Sigmoid colon (tissue), 4 donors: ENCODE measurements at regions not wholly inside any gene's neighbourhood (a gene's known extent, or its start where the extent isn't known, plus 50 kb on each side); places are given as distances from the start of the nearest gene placed in this dataset.

ENCODE experiments used
- EP300 ChIP-seq, 4 donors: sonication (generic); formaldehyde crosslinking; IDR thresholded peaks; one replicate each; pipeline ENCODE4 v1.6.1; 2017; ENCODE audit warnings: antibody characterized with exemption in 4 of 4
- POLR2A ChIP-seq, 2 donors: fragments of 450-650 bp; IDR thresholded peaks; one replicate each; pipeline ENCODE4 v1.6.1; 2016; ENCODE audit warnings: antibody characterized with exemption in 2 of 2, mild to moderate bottlenecking in 2 of 2, moderate library complexity in 2 of 2
- POLR2AphosphoS5 ChIP-seq, 4 donors: sonication (generic); formaldehyde crosslinking; IDR thresholded peaks; one replicate each; pipeline ENCODE4 v1.6.1; 2017; ENCODE audit warnings: antibody characterized with exemption in 4 of 4
- TF ChIP-seq, protein P1 (sequence below), 4 experiments: fragments of 450-650 bp in 3 of 4; fragments of 200-600 bp in 1 of 4; IDR thresholded peaks; one replicate each; pipeline ENCODE4 v1.5.1; 2016 to 2019; ENCODE audit warnings: antibody characterized with exemption in 4 of 4, mild to moderate bottlenecking in 3 of 4, moderate library complexity in 2 of 4

DNA sequence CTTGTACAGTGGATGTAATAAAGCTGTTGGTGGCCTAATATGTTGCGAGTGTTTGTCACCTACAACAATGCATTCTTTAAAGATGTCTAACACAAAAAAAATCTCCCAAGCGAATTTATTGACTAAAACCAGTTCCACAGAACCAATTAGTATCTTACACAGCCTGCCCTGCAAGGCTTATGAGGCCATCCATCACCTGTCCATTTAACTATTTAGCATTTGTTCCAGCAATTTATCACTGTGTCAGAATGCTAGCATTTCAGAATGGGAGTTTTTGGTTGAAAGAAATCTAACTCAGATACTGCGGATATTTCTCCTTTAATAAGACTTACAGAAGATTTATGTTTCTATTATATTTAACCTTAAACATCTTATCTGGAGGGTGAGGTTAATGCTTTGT is 831.1 kb upstream of the PRMT6 start:
- TF ChIP-seq POLR2AphosphoS5 (IDR thresholded peaks at IDR 0.05) (no peak), EP300 (IDR thresholded peaks at IDR 0.05) (no peak), POLR2A (IDR thresholded peaks at IDR 0.05) (no peak)
- TF ChIP-seq, protein P1, sequence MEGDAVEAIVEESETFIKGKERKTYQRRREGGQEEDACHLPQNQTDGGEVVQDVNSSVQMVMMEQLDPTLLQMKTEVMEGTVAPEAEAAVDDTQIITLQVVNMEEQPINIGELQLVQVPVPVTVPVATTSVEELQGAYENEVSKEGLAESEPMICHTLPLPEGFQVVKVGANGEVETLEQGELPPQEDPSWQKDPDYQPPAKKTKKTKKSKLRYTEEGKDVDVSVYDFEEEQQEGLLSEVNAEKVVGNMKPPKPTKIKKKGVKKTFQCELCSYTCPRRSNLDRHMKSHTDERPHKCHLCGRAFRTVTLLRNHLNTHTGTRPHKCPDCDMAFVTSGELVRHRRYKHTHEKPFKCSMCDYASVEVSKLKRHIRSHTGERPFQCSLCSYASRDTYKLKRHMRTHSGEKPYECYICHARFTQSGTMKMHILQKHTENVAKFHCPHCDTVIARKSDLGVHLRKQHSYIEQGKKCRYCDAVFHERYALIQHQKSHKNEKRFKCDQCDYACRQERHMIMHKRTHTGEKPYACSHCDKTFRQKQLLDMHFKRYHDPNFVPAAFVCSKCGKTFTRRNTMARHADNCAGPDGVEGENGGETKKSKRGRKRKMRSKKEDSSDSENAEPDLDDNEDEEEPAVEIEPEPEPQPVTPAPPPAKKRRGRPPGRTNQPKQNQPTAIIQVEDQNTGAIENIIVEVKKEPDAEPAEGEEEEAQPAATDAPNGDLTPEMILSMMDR (IDR thresholded peaks at IDR 0.05) = no peak
